H1 (cell line): ENCODE measurements at regions not wholly inside any gene's neighbourhood (a gene's known extent, or its start where the extent isn't known, plus 50 kb on each side); places are given as distances from the start of the nearest gene placed in this dataset.

Source experiments
- CTCF ChIA-PET: fragments of 300-600 bp; sonication (Branson Sonifier 250); formaldehyde crosslinking; loops from one replicate; lab custom pipeline; 2021; ENCODE audit not compliant: partially characterized antibody; lab: Charles Lee
- POLR2A ChIA-PET: fragments of 300-600 bp; sonication (Branson Sonifier 250); formaldehyde crosslinking; loops from one replicate; lab custom pipeline; 2021; ENCODE audit warnings: inconsistent platforms; ENCODE audit not compliant: partially characterized antibody; lab: Charles Lee
- DNase-seq, 2 experiments: peaks; one replicate each; pipeline versions ENCODE4 v3.0.0 to v3.0.0-alpha.2; 2010 to 2022; ENCODE audit warnings: low spot score in 2 of 2, low read depth in 1 of 2, mixed read lengths in 1 of 2
- FAIRE-seq: peaks from 2 replicates; lab custom pipeline; 2011; peaks lifted over from hg19 to GRCh38; lab: Jason Lieb, UNC
- H2AFZ ChIP-seq: 2 replicates; pipeline ENCODE4 v1.8.1; 2012; ENCODE audit warnings: low read length, inconsistent platforms
- H2AK5ac ChIP-seq: 2 replicates; pipeline ENCODE4 v1.6.1; 2013; ENCODE audit warnings: low read depth, low read length
- H2BK120ac ChIP-seq: replicated peaks from 2 replicates; pipeline ENCODE3; 2013; ENCODE audit warnings: low read depth, low read length, inconsistent platforms
- H2BK12ac ChIP-seq: 2 replicates; pipeline ENCODE4 v1.6.1; 2013; ENCODE audit warnings: low read depth, low read length
- H2BK15ac ChIP-seq: 2 replicates; pipeline ENCODE4 v1.6.1; 2013; ENCODE audit warnings: low read length
- H2BK20ac ChIP-seq: 2 replicates; pipeline ENCODE4 v1.6.1; 2013; ENCODE audit warnings: low read length
- H2BK5ac ChIP-seq: 2 replicates; pipeline ENCODE4 v1.6.1; 2013; ENCODE audit warnings: low read depth, low read length
- H3K14ac ChIP-seq: 2 replicates; pipeline ENCODE4 v1.6.1; 2013; ENCODE audit warnings: inconsistent platforms; ENCODE audit not compliant: insufficient read length
- H3K18ac ChIP-seq: 2 replicates; pipeline ENCODE4 v1.6.1; 2013; ENCODE audit warnings: low read length; ENCODE audit errors: extremely low read depth
- H3K23ac ChIP-seq: 2 replicates; pipeline ENCODE4 v1.6.1; 2013; ENCODE audit warnings: inconsistent platforms; ENCODE audit not compliant: insufficient read length
- H3K23me2 ChIP-seq: 2 replicates; pipeline ENCODE4 v1.6.1; 2013; ENCODE audit warnings: low read depth, low read length
- H3K27ac ChIP-seq: 2 replicates; pipeline ENCODE4 v1.6.1; 2011; ENCODE audit warnings: low read depth, low read length, inconsistent platforms
- H3K27me3 ChIP-seq, 4 experiments: replicated peaks in 1 of 4; 1 replicate in 1 of 4; 2 replicates in 3 of 4; pipeline versions ENCODE4 v1.6.1 to v1.8.1; 2011 to 2013; ENCODE audit warnings: low read length in 3 of 4, mild to moderate bottlenecking in 3 of 4, inconsistent platforms in 2 of 4, mixed read lengths in 2 of 4, moderate library complexity in 1 of 4; ENCODE audit not compliant: control insufficient read depth in 3 of 4, insufficient read depth in 3 of 4; ENCODE audit errors: extremely low read depth in 1 of 4
- H3K36me3 ChIP-seq, 4 experiments: 2 replicates each; pipeline versions ENCODE4 v1.6.1 to v1.8.1; 2011 to 2013; ENCODE audit warnings: mild to moderate bottlenecking in 4 of 4, low read length in 3 of 4, moderate library complexity in 2 of 4, control low read depth in 1 of 4, inconsistent platforms in 1 of 4; ENCODE audit not compliant: insufficient read depth in 4 of 4, control insufficient read depth in 2 of 4
- H3K4ac ChIP-seq: replicated peaks from 2 replicates; pipeline ENCODE3; 2013; ENCODE audit warnings: low read length, low read depth, mixed read lengths, inconsistent platforms; ENCODE audit not compliant: insufficient read length
- H3K4me1 ChIP-seq, 4 experiments: replicated peaks in 1 of 4; 1 replicate in 1 of 4; 2 replicates in 3 of 4; pipeline versions ENCODE4 v1.6.1 to v1.8.1; 2011 to 2013; ENCODE audit warnings: low read length in 3 of 4, inconsistent platforms in 2 of 4, mixed read lengths in 1 of 4; ENCODE audit not compliant: insufficient read depth in 4 of 4, control insufficient read depth in 3 of 4
- H3K4me2 ChIP-seq, 2 experiments: 2 replicates each; pipeline versions ENCODE4 v1.6.1 to v1.8.1; 2011 to 2013; ENCODE audit warnings: low read depth in 2 of 2, low read length in 2 of 2, control low read depth in 1 of 2, inconsistent platforms in 1 of 2, mild to moderate bottlenecking in 1 of 2; ENCODE audit not compliant: insufficient read depth in 1 of 2
- H3K4me3 ChIP-seq, 4 experiments: fragments of 200-600, 300-600 bp in 1 of 4; sonication (generic), shearing (Covaris generic), sonication (Bioruptor Twin) in 1 of 4; 2 replicates each; pipeline versions ENCODE4 v1.5.1 to v1.8.1; 2011 to 2016; ENCODE audit warnings: low read length in 4 of 4, low read depth in 3 of 4, control low read depth in 2 of 4, inconsistent platforms in 2 of 4, mild to moderate bottlenecking in 2 of 4, mixed read lengths in 1 of 4, moderate library complexity in 1 of 4; ENCODE audit not compliant: insufficient read depth in 2 of 4; ENCODE audit errors: extremely low read depth in 1 of 4
- H3K56ac ChIP-seq: replicated peaks from 2 replicates; pipeline ENCODE3; 2013; ENCODE audit warnings: low read depth, mild to moderate bottlenecking, mixed read lengths, low read length, inconsistent platforms; ENCODE audit not compliant: insufficient read length
- H3K79me1 ChIP-seq: 2 replicates; pipeline ENCODE4 v1.6.1; 2013; ENCODE audit warnings: low read depth, low read length, control low read depth
- H3K79me2 ChIP-seq, 2 experiments: 2 replicates each; pipeline versions ENCODE4 v1.6.1 to v1.8.1; 2012 to 2013; ENCODE audit warnings: low read length in 2 of 2, mild to moderate bottlenecking in 2 of 2, inconsistent platforms in 1 of 2; ENCODE audit not compliant: insufficient read depth in 2 of 2, control insufficient read depth in 1 of 2
- H3K9ac ChIP-seq, 4 experiments: replicated peaks in 1 of 4; 1 replicate in 1 of 4; 2 replicates in 3 of 4; pipeline versions ENCODE4 v1.6.1 to v1.8.1; 2011 to 2013; ENCODE audit warnings: low read depth in 3 of 4, low read length in 3 of 4, control low read depth in 2 of 4, mild to moderate bottlenecking in 2 of 4, moderate library complexity in 2 of 4, inconsistent platforms in 1 of 4; ENCODE audit errors: extremely low read depth in 1 of 4
- H3K9me3 ChIP-seq, 2 experiments: 2 replicates each; pipeline versions ENCODE4 v1.6.1 to v1.8.1; 2012 to 2013; ENCODE audit warnings: mild to moderate bottlenecking in 2 of 2, moderate library complexity in 2 of 2, control low read depth in 1 of 2, inconsistent platforms in 1 of 2, low read depth in 1 of 2, low read length in 1 of 2, mixed read lengths in 1 of 2; ENCODE audit not compliant: insufficient read depth in 2 of 2
- H4K20me1 ChIP-seq, 2 experiments: replicated peaks in 1 of 2; 2 replicates each; pipeline versions ENCODE3 to v1.8.1; 2011 to 2013; ENCODE audit warnings: inconsistent platforms in 2 of 2, low read length in 2 of 2, mild to moderate bottlenecking in 1 of 2; ENCODE audit not compliant: insufficient read depth in 2 of 2, control insufficient read depth in 1 of 2
- H4K5ac ChIP-seq: 2 replicates; pipeline ENCODE4 v1.6.1; 2013; ENCODE audit warnings: low read length, low read depth, mixed read lengths, inconsistent platforms; ENCODE audit not compliant: insufficient read length
- H4K8ac ChIP-seq: 2 replicates; pipeline ENCODE4 v1.8.0; 2013; ENCODE audit warnings: mild to moderate bottlenecking, moderate library complexity, low read length, inconsistent platforms; ENCODE audit not compliant: insufficient read depth; ENCODE audit errors: extremely low read depth
- H4K91ac ChIP-seq: replicated peaks from 2 replicates; pipeline ENCODE3; 2013; ENCODE audit warnings: low read length, mixed read lengths, inconsistent platforms; ENCODE audit not compliant: insufficient read length
- CEBPB ChIP-seq: IDR thresholded peaks from 2 replicates; pipeline ENCODE4 v1.6.1; 2012; ENCODE audit warnings: low read depth, low read length
- FOSL1 ChIP-seq: IDR thresholded peaks from 2 replicates; pipeline ENCODE4 v1.6.1; 2011; ENCODE audit warnings: mild to moderate bottlenecking, low read depth, low read length, moderate library complexity; ENCODE audit not compliant: insufficient read depth
- HDAC6 ChIP-seq: IDR thresholded peaks from one replicate; pipeline ENCODE4 v1.7.1; 2012; ENCODE audit warnings: low read depth, mild to moderate bottlenecking, inconsistent platforms, low read length, moderate library complexity
- POLR2AphosphoS5 ChIP-seq: IDR thresholded peaks from 2 replicates; pipeline ENCODE4 v1.6.1; 2011; ENCODE audit warnings: low read depth, low read length
- POU5F1 ChIP-seq: IDR thresholded peaks from 2 replicates; pipeline ENCODE4 v1.6.1; 2011; ENCODE audit warnings: low read depth, mild to moderate bottlenecking, low read length, moderate library complexity
- SP2 ChIP-seq: IDR thresholded peaks from 2 replicates; pipeline ENCODE4 v1.6.1; 2012; ENCODE audit warnings: mild to moderate bottlenecking, low read length, inconsistent platforms
- SP4 ChIP-seq: IDR thresholded peaks from 2 replicates; pipeline ENCODE4 v1.6.1; 2012; ENCODE audit warnings: low read length, inconsistent platforms
- WGBS, 2 experiments: shearing (Covaris generic) in 1 of 2; methylation state at CpG; one replicate each; pipeline versions ENCODE4 v1.1.6 to v1.1.7; 2013 to 2015; ENCODE audit warnings: low lambda C conversion rate in 2 of 2, mixed read lengths in 2 of 2, inconsistent platforms in 1 of 2, low coverage in 1 of 2, missing lambda C conversion rate in 1 of 2; ENCODE audit not compliant: insufficient replicate concordance in 2 of 2, insufficient coverage in 1 of 2, insufficient read length in 1 of 2; ENCODE audit errors: extremely low coverage in 1 of 2, missing lambda C conversion rate in 1 of 2; 5-methylcytosine and 5-hydroxymethylcytosine counted together
- TF ChIP-seq, protein P1 (sequence below): IDR thresholded peaks from 2 replicates; pipeline ENCODE4 v1.6.1; 2012; ENCODE audit warnings: inconsistent platforms
- TF ChIP-seq, protein P2 (sequence below): IDR thresholded peaks from 2 replicates; pipeline ENCODE4 v1.6.1; 2011; ENCODE audit warnings: low read length, improper control_type of control experiment

DNA sequence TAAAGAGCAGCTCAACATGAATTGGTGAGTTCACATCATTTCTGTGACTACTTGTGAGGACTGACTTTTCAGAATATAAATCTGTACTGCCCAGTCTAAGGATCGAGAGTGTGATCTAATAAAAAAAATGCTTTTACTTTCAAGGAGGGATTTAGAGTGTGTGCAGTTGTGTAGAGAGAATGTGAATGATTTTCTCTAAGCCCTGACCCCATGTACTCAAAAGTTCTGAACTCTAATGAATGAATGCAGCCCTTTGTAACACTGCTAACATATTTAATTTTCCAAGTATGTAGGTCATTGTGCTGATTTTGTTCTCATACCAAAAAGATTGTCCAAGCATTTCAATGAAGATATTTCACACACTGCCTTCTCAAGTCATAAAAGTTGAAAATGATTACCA is 92.5 kb upstream of the STOX2 start:
- no peak overlapping the region for H4K5ac ChIP-seq
- H2BK20ac ChIP-seq, result no peak overlapping the region
- no peak overlapping the region for H3K18ac ChIP-seq
- no peak overlapping the region for H3K27ac ChIP-seq
- no peak overlapping the region for H3K23ac ChIP-seq
- ChIA-PET CTCF (interaction anchor here (0.6 to 1.7 kb wide), 2 partner anchors 18 to 285 kb away, joined by 3 to 5 read pairs; no protein-coding TSS in a partner anchor), POLR2A (no interaction called here)
- no peak overlapping the region for H3K56ac ChIP-seq
- no peak overlapping the region for H4K8ac ChIP-seq
- no peaks in the 10 kb centered on the region for H3K27me3 ChIP-seq
- H3K4ac ChIP-seq, result no peak overlapping the region
- no peak overlapping the region for H2BK120ac ChIP-seq
- no peak overlapping the region for H2BK15ac ChIP-seq
- H3K79me2 ChIP-seq, result no peaks in the 10 kb centered on the region
- FAIRE-seq, result no peak
- no peak for DNase-seq
- TF ChIP-seq POLR2AphosphoS5 (no peak), SP2 (no peak), POU5F1 (no peak), SP4 (no peak), HDAC6 (no peak), CEBPB (no peak), FOSL1 (no peak)
- TF ChIP-seq, protein P1, sequence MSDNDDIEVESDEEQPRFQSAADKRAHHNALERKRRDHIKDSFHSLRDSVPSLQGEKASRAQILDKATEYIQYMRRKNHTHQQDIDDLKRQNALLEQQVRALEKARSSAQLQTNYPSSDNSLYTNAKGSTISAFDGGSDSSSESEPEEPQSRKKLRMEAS, result no peak
- TF ChIP-seq, protein P2, sequence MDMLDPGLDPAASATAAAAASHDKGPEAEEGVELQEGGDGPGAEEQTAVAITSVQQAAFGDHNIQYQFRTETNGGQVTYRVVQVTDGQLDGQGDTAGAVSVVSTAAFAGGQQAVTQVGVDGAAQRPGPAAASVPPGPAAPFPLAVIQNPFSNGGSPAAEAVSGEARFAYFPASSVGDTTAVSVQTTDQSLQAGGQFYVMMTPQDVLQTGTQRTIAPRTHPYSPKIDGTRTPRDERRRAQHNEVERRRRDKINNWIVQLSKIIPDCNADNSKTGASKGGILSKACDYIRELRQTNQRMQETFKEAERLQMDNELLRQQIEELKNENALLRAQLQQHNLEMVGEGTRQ, result no peak
- H4K91ac ChIP-seq, result no peak overlapping the region
- H3K9ac ChIP-seq, result no peak overlapping the region
- H3K79me1 ChIP-seq, result no peaks in the 10 kb centered on the region
- H2AK5ac ChIP-seq, result no peak overlapping the region
- H3K4me1 ChIP-seq, result 0 out of 7 replicates have a peak, but pooled peaks cover 0 to 1% (median 0%) of the 10 kb centered on the region in 4 experiments
- peaks cover 0 to 4% of the 10 kb centered on the region in 2 experiments; a peak in 2 of 4 replicates for H3K9me3 ChIP-seq
- no peak overlapping the region for H2AFZ ChIP-seq
- no peaks in the 10 kb centered on the region for H4K20me1 ChIP-seq
- WGBS, 2 experiments, result 85% methylated on average over 1 of the region's 1 CpG; no CpG with 5 or more reads in 1 of the 2 experiments
- H3K4me2 ChIP-seq, result no peak overlapping the region
- H3K4me3 ChIP-seq, result no peak overlapping the region
- no peak overlapping the region for H2BK5ac ChIP-seq
- H3K36me3 ChIP-seq, result no peaks in the 10 kb centered on the region
- no peak overlapping the region for H2BK12ac ChIP-seq
- H3K23me2 ChIP-seq, result no peaks in the 10 kb centered on the region
- H3K14ac ChIP-seq, result no peak overlapping the region
